ENCODE measurements at regions not wholly inside any gene's neighbourhood (a gene's known extent, or its start where the extent isn't known, plus 50 kb on each side); places are given as distances from the start of the nearest gene placed in this dataset.

GRCh38 chr4:81634165-81634564 lies 162.5 kb upstream of the RASGEF1B start:
- no peak for TF ChIP-seq CTCF (IDR thresholded peaks at IDR 0.05; ENCODE audit: low read length)
- TF ChIP-seq EZH2 (IDR thresholded peaks at IDR 0.05; ENCODE audit: borderline replicate concordance, low read length) = no peak

Measured in OCI-LY1 (cell line).